COR-L47 (cell line): ENCODE measurements at regions not wholly inside any gene's neighbourhood (a gene's known extent, or its start where the extent isn't known, plus 50 kb on each side); places are given as distances from the start of the nearest gene placed in this dataset.
"Not testable (repeated sequence)": the region's sequence is repeated elsewhere in the genome, so short reads cannot be mapped to it uniquely, and the experiment has no call there.

Experiments used
- DNase-seq: peaks from one replicate; lab custom pipeline; 2025; lab: John Stamatoyannopoulos, UW

GRCh38 chr6:113049190-113049589 lies 702.1 kb downstream of the RFPL4B start:
- no peak for DNase-seq

GRCh38 chr6:113050010-113050858 lies 703.1 kb downstream of the RFPL4B start:
- DNase-seq, result no peak

- DNase-seq, result no peak
Observed at GRCh38 chr6:113050979-113051378, 703.8 kb downstream of the RFPL4B start.

- DNase-seq, result no peak
Observed at GRCh38 chr6:113052506-113052905, 705.4 kb downstream of the RFPL4B start.

- no peak for DNase-seq
Observed at GRCh38 chr6:113055061-113055460, 707.9 kb downstream of the RFPL4B start.

GRCh38 chr6:113055998-113056397 lies 708.9 kb downstream of the RFPL4B start:
- no peak for DNase-seq

- no peak for DNase-seq
Observed at GRCh38 chr6:113057567-113058053, 710.5 kb downstream of the RFPL4B start.

GRCh38 chr6:113060664-113061063 lies 713.5 kb downstream of the RFPL4B start:
- no peak for DNase-seq

GRCh38 chr6:113065611-113066010 lies 718.5 kb downstream of the RFPL4B start:
- no peak for DNase-seq

GRCh38 chr6:113067612-113068275 lies 720.6 kb downstream of the RFPL4B start:
- no peak for DNase-seq

GRCh38 chr6:113068570-113068969 lies 721.4 kb downstream of the RFPL4B start:
- DNase-seq, result no peak

- DNase-seq, result not testable (repeated sequence)
Observed at GRCh38 chr6:113070681-113071080, 723.6 kb downstream of the RFPL4B start.

GRCh38 chr6:113073611-113074191 lies 726.6 kb downstream of the RFPL4B start:
- DNase-seq, result no peak

GRCh38 chr6:113076116-113076515 lies 729.0 kb downstream of the RFPL4B start:
- DNase-seq, result no peak

GRCh38 chr6:113076816-113077215 lies 729.7 kb downstream of the RFPL4B start:
- no peak for DNase-seq

GRCh38 chr6:113077794-113078193 lies 730.7 kb downstream of the RFPL4B start:
- no peak for DNase-seq

- no peak for DNase-seq
Observed at GRCh38 chr6:113078791-113079190, 731.7 kb downstream of the RFPL4B start.

- no peak for DNase-seq
Observed at GRCh38 chr6:113082745-113083144, 735.6 kb downstream of the RFPL4B start.

GRCh38 chr6:113083947-113084346 lies 736.8 kb downstream of the RFPL4B start:
- DNase-seq, result no peak

GRCh38 chr6:113089056-113089455 lies 741.9 kb downstream of the RFPL4B start:
- DNase-seq, result no peak

- DNase-seq, result no peak
Observed at GRCh38 chr6:113092795-113093194, 745.7 kb downstream of the RFPL4B start.

- no peak for DNase-seq
Observed at GRCh38 chr6:113094779-113095178, 747.6 kb downstream of the RFPL4B start.

- no peak for DNase-seq
Observed at GRCh38 chr6:113095841-113096240, 748.7 kb downstream of the RFPL4B start.
